Rectal smooth muscle tissue (tissue), 1 donor: ENCODE measurements at regions not wholly inside any gene's neighbourhood (a gene's known extent, or its start where the extent isn't known, plus 50 kb on each side); places are given as distances from the start of the nearest gene placed in this dataset.

Experiments
- H3K27ac ChIP-seq: one replicate; pipeline ENCODE4 v1.7.0; 2013; ENCODE audit warnings: low read depth, low read length, inconsistent platforms
- H3K27me3 ChIP-seq: one replicate; pipeline ENCODE4 v1.7.0; 2013; ENCODE audit warnings: low read length; ENCODE audit not compliant: control insufficient read depth, insufficient read depth
- H3K36me3 ChIP-seq: one replicate; pipeline ENCODE4 v1.7.0; 2013; ENCODE audit warnings: low read length; ENCODE audit not compliant: control insufficient read depth, insufficient read depth
- H3K4me1 ChIP-seq: one replicate; pipeline ENCODE4 v1.7.0; 2013; ENCODE audit warnings: low read length; ENCODE audit not compliant: control insufficient read depth, insufficient read depth
- H3K4me3 ChIP-seq: one replicate; pipeline ENCODE4 v1.7.0; 2013; ENCODE audit warnings: low read length
- H3K9ac ChIP-seq: one replicate; pipeline ENCODE4 v1.7.0; 2013; ENCODE audit warnings: low read length

- Histone ChIP-seq H3K4me1 (no peaks in the 10 kb centered on the region), H3K4me3 (no peak overlapping the region), H3K36me3 (no peaks in the 10 kb centered on the region), H3K27ac (no peak overlapping the region), H3K27me3 (no peaks in the 10 kb centered on the region), H3K9ac (no peak overlapping the region)
Measured at GRCh38 chr19:33933931-33934330, 137.3 kb downstream of the KCTD15 start.

GRCh38 chr19:33938821-33939220 is 142.2 kb downstream of the KCTD15 start:
- Histone ChIP-seq H3K9ac (no peak overlapping the region), H3K27me3 (no peaks in the 10 kb centered on the region), H3K36me3 (no peaks in the 10 kb centered on the region), H3K4me1 (no peaks in the 10 kb centered on the region), H3K27ac (no peak overlapping the region), H3K4me3 (no peak overlapping the region)

GRCh38 chr19:33941133-33941532 is 144.5 kb downstream of the KCTD15 start:
- Histone ChIP-seq H3K9ac (no peak overlapping the region), H3K27me3 (no peaks in the 10 kb centered on the region), H3K4me1 (no peaks in the 10 kb centered on the region), H3K4me3 (no peak overlapping the region), H3K36me3 (no peaks in the 10 kb centered on the region), H3K27ac (no peak overlapping the region)

GRCh38 chr19:33946535-33947264 is 150.0 kb downstream of the KCTD15 start:
- Histone ChIP-seq H3K4me3 (no peak overlapping the region), H3K36me3 (no peaks in the 10 kb centered on the region), H3K27ac (no peak overlapping the region), H3K9ac (no peak overlapping the region), H3K4me1 (no peaks in the 10 kb centered on the region), H3K27me3 (no peaks in the 10 kb centered on the region)

GRCh38 chr19:33947265-33947964 is 150.7 kb downstream of the KCTD15 start:
- H3K36me3 ChIP-seq: no peaks in the 10 kb centered on the region
- H3K9ac ChIP-seq: no peak overlapping the region
- H3K27me3 ChIP-seq: no peaks in the 10 kb centered on the region
- no peak overlapping the region for H3K4me3 ChIP-seq
- H3K27ac ChIP-seq: no peak overlapping the region
- H3K4me1 ChIP-seq: no peaks in the 10 kb centered on the region

- H3K27me3 ChIP-seq: no peaks in the 10 kb centered on the region
- H3K9ac ChIP-seq: no peak overlapping the region
- H3K36me3 ChIP-seq: no peaks in the 10 kb centered on the region
- H3K27ac ChIP-seq: no peak overlapping the region
- no peak overlapping the region for H3K4me3 ChIP-seq
- no peaks in the 10 kb centered on the region for H3K4me1 ChIP-seq
Measured at GRCh38 chr19:33948651-33949335, 152.1 kb downstream of the KCTD15 start.

GRCh38 chr19:33950091-33950750 is 153.6 kb downstream of the KCTD15 start:
- Histone ChIP-seq H3K27ac (no peak overlapping the region), H3K4me3 (no peak overlapping the region), H3K4me1 (no peaks in the 10 kb centered on the region), H3K9ac (no peak overlapping the region), H3K36me3 (no peaks in the 10 kb centered on the region), H3K27me3 (no peaks in the 10 kb centered on the region)

- Histone ChIP-seq H3K27me3 (no peaks in the 10 kb centered on the region), H3K36me3 (no peaks in the 10 kb centered on the region), H3K27ac (no peak overlapping the region), H3K9ac (no peak overlapping the region), H3K4me1 (no peaks in the 10 kb centered on the region), H3K4me3 (no peak overlapping the region)
Measured at GRCh38 chr19:33953023-33953422, 156.4 kb downstream of the KCTD15 start.

- no peaks in the 10 kb centered on the region for H3K4me1 ChIP-seq
- H3K27ac ChIP-seq: no peak overlapping the region
- H3K4me3 ChIP-seq: no peak overlapping the region
- no peak overlapping the region for H3K9ac ChIP-seq
- no peaks in the 10 kb centered on the region for H3K36me3 ChIP-seq
- H3K27me3 ChIP-seq: no peaks in the 10 kb centered on the region
Measured at GRCh38 chr19:33953592-33953991, 156.9 kb downstream of the KCTD15 start.

- H3K4me1 ChIP-seq: no peaks in the 10 kb centered on the region
- no peak overlapping the region for H3K4me3 ChIP-seq
- H3K9ac ChIP-seq: no peak overlapping the region
- H3K27me3 ChIP-seq: no peaks in the 10 kb centered on the region
- H3K36me3 ChIP-seq: no peaks in the 10 kb centered on the region
- H3K27ac ChIP-seq: no peak overlapping the region
Measured at GRCh38 chr19:33954686-33955085, 158.0 kb downstream of the KCTD15 start.

GRCh38 chr19:33956941-33957340 is 160.3 kb downstream of the KCTD15 start:
- Histone ChIP-seq H3K27ac (no peak overlapping the region), H3K4me3 (no peak overlapping the region), H3K36me3 (no peaks in the 10 kb centered on the region), H3K27me3 (no peaks in the 10 kb centered on the region), H3K4me1 (no peaks in the 10 kb centered on the region), H3K9ac (no peak overlapping the region)

GRCh38 chr19:33957804-33958203 is 161.1 kb downstream of the KCTD15 start:
- no peak overlapping the region for H3K27ac ChIP-seq
- H3K27me3 ChIP-seq: no peaks in the 10 kb centered on the region
- H3K36me3 ChIP-seq: no peaks in the 10 kb centered on the region
- no peak overlapping the region for H3K4me3 ChIP-seq
- no peaks in the 10 kb centered on the region for H3K4me1 ChIP-seq
- H3K9ac ChIP-seq: no peak overlapping the region
